ENCODE measurements at regions not wholly inside any gene's neighbourhood (a gene's known extent, or its start where the extent isn't known, plus 50 kb on each side); places are given as distances from the start of the nearest gene placed in this dataset.

DNA sequence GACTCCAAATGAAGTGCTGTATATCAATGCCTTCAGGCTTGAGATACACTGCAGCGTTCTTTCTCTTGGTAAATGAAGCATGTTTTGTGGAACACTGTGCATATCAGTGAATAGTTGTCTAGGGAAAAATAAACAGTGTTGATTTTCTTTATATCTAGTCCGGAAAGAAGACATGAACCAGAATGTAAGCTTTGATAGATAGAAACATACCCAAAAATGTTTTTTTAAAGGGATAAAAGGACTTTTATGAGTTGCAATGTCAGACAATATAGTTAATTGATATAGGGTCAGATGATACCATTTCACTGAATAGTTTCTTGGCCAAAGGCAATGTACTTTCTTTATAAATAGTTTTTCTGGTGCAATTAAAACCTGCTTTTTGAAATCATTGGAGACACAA, 1037.8 kb downstream of the OTOL1 start:
- TF ChIP-seq, protein P1, sequence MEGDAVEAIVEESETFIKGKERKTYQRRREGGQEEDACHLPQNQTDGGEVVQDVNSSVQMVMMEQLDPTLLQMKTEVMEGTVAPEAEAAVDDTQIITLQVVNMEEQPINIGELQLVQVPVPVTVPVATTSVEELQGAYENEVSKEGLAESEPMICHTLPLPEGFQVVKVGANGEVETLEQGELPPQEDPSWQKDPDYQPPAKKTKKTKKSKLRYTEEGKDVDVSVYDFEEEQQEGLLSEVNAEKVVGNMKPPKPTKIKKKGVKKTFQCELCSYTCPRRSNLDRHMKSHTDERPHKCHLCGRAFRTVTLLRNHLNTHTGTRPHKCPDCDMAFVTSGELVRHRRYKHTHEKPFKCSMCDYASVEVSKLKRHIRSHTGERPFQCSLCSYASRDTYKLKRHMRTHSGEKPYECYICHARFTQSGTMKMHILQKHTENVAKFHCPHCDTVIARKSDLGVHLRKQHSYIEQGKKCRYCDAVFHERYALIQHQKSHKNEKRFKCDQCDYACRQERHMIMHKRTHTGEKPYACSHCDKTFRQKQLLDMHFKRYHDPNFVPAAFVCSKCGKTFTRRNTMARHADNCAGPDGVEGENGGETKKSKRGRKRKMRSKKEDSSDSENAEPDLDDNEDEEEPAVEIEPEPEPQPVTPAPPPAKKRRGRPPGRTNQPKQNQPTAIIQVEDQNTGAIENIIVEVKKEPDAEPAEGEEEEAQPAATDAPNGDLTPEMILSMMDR (IDR thresholded peaks at IDR 0.05), result no peak
- TF ChIP-seq POLR2A (IDR thresholded peaks at IDR 0.05), result no peak
